ENCODE measurements at regions not wholly inside any gene's neighbourhood (a gene's known extent, or its start where the extent isn't known, plus 50 kb on each side); places are given as distances from the start of the nearest gene placed in this dataset.

GRCh38 chr2:220243571-220243970 lies 616.1 kb downstream of the SLC4A3 start:
- no peak for TF ChIP-seq POLR2A (IDR thresholded peaks at IDR 0.05)
- TF ChIP-seq, protein P1, sequence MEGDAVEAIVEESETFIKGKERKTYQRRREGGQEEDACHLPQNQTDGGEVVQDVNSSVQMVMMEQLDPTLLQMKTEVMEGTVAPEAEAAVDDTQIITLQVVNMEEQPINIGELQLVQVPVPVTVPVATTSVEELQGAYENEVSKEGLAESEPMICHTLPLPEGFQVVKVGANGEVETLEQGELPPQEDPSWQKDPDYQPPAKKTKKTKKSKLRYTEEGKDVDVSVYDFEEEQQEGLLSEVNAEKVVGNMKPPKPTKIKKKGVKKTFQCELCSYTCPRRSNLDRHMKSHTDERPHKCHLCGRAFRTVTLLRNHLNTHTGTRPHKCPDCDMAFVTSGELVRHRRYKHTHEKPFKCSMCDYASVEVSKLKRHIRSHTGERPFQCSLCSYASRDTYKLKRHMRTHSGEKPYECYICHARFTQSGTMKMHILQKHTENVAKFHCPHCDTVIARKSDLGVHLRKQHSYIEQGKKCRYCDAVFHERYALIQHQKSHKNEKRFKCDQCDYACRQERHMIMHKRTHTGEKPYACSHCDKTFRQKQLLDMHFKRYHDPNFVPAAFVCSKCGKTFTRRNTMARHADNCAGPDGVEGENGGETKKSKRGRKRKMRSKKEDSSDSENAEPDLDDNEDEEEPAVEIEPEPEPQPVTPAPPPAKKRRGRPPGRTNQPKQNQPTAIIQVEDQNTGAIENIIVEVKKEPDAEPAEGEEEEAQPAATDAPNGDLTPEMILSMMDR (IDR thresholded peaks at IDR 0.05) = no peak

Data from transverse colon (tissue), 3 donors.